ENCODE measurements at regions not wholly inside any gene's neighbourhood (a gene's known extent, or its start where the extent isn't known, plus 50 kb on each side); places are given as distances from the start of the nearest gene placed in this dataset.

- no peak for DNase-seq (ENCODE audit: low spot score)
These were observed 141.5 kb downstream of the RPIA start for GRCh38 chr2:88832992-88833389.

- no peak for DNase-seq (ENCODE audit: low spot score)
These were observed 142.9 kb downstream of the RPIA start for GRCh38 chr2:88834376-88834775.

- DNase-seq (ENCODE audit: low spot score): no peak
These were observed 143.4 kb downstream of the RPIA start for GRCh38 chr2:88834866-88835265.

GRCh38 chr2:88835726-88836125 is 144.3 kb downstream of the RPIA start:
- DNase-seq (ENCODE audit: low spot score): no peak

- DNase-seq (ENCODE audit: low spot score): no peak
These were observed 144.9 kb downstream of the RPIA start for GRCh38 chr2:88836351-88836750.

GRCh38 chr2:88837511-88838160 is 146.2 kb downstream of the RPIA start:
- DNase-seq (ENCODE audit: low spot score): no peak

- DNase-seq (ENCODE audit: low spot score): no peak
These were observed 146.7 kb downstream of the RPIA start for GRCh38 chr2:88838165-88838635.

GRCh38 chr2:88841224-88841929 is 149.9 kb downstream of the RPIA start:
- no peak for DNase-seq (ENCODE audit: low spot score)

GRCh38 chr2:88842656-88843460 is 151.4 kb downstream of the RPIA start:
- no peak for DNase-seq (ENCODE audit: low spot score)

GRCh38 chr2:88843651-88844050 is 152.2 kb downstream of the RPIA start:
- DNase-seq (ENCODE audit: low spot score): no peak

- no peak for DNase-seq (ENCODE audit: low spot score)
These were observed 153.5 kb downstream of the RPIA start for GRCh38 chr2:88844960-88845359.

- no peak for DNase-seq (ENCODE audit: low spot score)
These were observed 154.5 kb downstream of the RPIA start for GRCh38 chr2:88845772-88846661.

- no peak for DNase-seq (ENCODE audit: low spot score)
These were observed 161.4 kb downstream of the RPIA start for GRCh38 chr2:88852753-88853402.

GRCh38 chr2:88853403-88853790 is 161.9 kb downstream of the RPIA start:
- no peak for DNase-seq (ENCODE audit: low spot score)

- no peak for DNase-seq (ENCODE audit: low spot score)
These were observed 163.1 kb downstream of the RPIA start for GRCh38 chr2:88854528-88854927.

GRCh38 chr2:88855620-88856408 is 164.3 kb downstream of the RPIA start:
- no peak for DNase-seq (ENCODE audit: low spot score)

GRCh38 chr2:88856409-88857135 is 165.1 kb downstream of the RPIA start:
- DNase-seq (ENCODE audit: low spot score): no peak

GRCh38 chr2:88857274-88857741 is 165.8 kb downstream of the RPIA start:
- DNase-seq (ENCODE audit: low spot score): no peak

GRCh38 chr2:88857951-88858411 is 166.5 kb downstream of the RPIA start:
- DNase-seq (ENCODE audit: low spot score): no peak

All from SK-N-DZ (cell line).